ENCODE measurements at regions not wholly inside any gene's neighbourhood (a gene's known extent, or its start where the extent isn't known, plus 50 kb on each side); places are given as distances from the start of the nearest gene placed in this dataset.

GRCh38 chr2:67210430-67210829, 186.7 kb upstream of the ETAA1 start:
- TF ChIP-seq CTCF (IDR thresholded peaks at IDR 0.05): no peak
- no peak for TF ChIP-seq POLR2AphosphoS5 (IDR thresholded peaks at IDR 0.05)
- TF ChIP-seq EP300 (IDR thresholded peaks at IDR 0.05): no peak

All from esophagus muscularis mucosa (tissue), 4 donors.